Endothelial cell of umbilical vein (primary cell): ENCODE measurements at regions not wholly inside any gene's neighbourhood (a gene's known extent, or its start where the extent isn't known, plus 50 kb on each side); places are given as distances from the start of the nearest gene placed in this dataset.

ENCODE experiments used
- BruUV-seq: library from RNA; stranded (reverse); fragments of 400-500 nt; replicated peaks from 2 replicates; lab custom pipeline; 2021; lab: Mats Ljungman, UMichigan
- CTCF ChIA-PET: fragments of 300-600, 350-600 bp; sonication (Branson Sonifier 250); formaldehyde crosslinking; loops from one replicate; lab custom pipeline; 2021; ENCODE audit warnings: antibody characterized with exemption, inconsistent platforms; lab: Charles Lee
- POLR2A ChIA-PET: fragments of 300-600, 350-600 bp; sonication (Branson Sonifier 250); formaldehyde crosslinking; loops from one replicate; lab custom pipeline; 2021; ENCODE audit warnings: antibody characterized with exemption, inconsistent platforms; lab: Charles Lee
- DNase-seq: peaks from one replicate; pipeline ENCODE4 v3.0.0-alpha.2; 2011; ENCODE audit warnings: low read depth, low spot score
- FAIRE-seq: peaks from 2 replicates; lab custom pipeline; 2011; peaks lifted over from hg19 to GRCh38; lab: Jason Lieb, UNC
- H2AFZ ChIP-seq: 2 replicates; pipeline ENCODE4 v1.6.0; 2012; ENCODE audit warnings: low read depth, low read length, control low read depth, inconsistent platforms
- H3K27ac ChIP-seq: 2 replicates; pipeline ENCODE4 v1.5.1; 2011; ENCODE audit warnings: low read depth, mild to moderate bottlenecking, control low read depth, low read length, moderate library complexity; ENCODE audit not compliant: insufficient read depth
- H3K27me3 ChIP-seq, 2 experiments: 2 replicates each; pipeline versions ENCODE4 v1.6.0 to v1.6.1; 2011; ENCODE audit warnings: low read length in 2 of 2, mixed read lengths in 1 of 2; ENCODE audit not compliant: control insufficient read depth in 2 of 2, insufficient read depth in 2 of 2
- H3K36me3 ChIP-seq, 2 experiments: 2 replicates in 1 of 2; 3 replicates in 1 of 2; pipeline ENCODE4 v1.5.1; 2011; ENCODE audit warnings: low read length in 2 of 2, mild to moderate bottlenecking in 1 of 2, moderate library complexity in 1 of 2; ENCODE audit not compliant: control insufficient read depth in 2 of 2, insufficient read depth in 2 of 2; ENCODE audit errors: extremely low read depth in 1 of 2
- H3K4me1 ChIP-seq: 3 replicates; pipeline ENCODE4 v1.5.1; 2011; ENCODE audit warnings: mild to moderate bottlenecking, low read length; ENCODE audit not compliant: control insufficient read depth, insufficient read depth; ENCODE audit errors: extremely low read depth
- H3K4me2 ChIP-seq: 2 replicates; pipeline ENCODE4 v1.6.1; 2011; ENCODE audit warnings: low read length, control low read depth, mixed read lengths; ENCODE audit not compliant: insufficient read depth
- H3K4me3 ChIP-seq, 3 experiments: fragments of 200-600 bp in 1 of 3; sonication (generic), shearing (Covaris generic) in 1 of 3; replicated peaks in 1 of 3; 2 replicates each; pipeline ENCODE4 v1.5.1; 2011 to 2016; ENCODE audit warnings: control low read depth in 3 of 3, low read length in 3 of 3, mild to moderate bottlenecking in 2 of 3, inconsistent platforms in 1 of 3, low read depth in 1 of 3, moderate library complexity in 1 of 3; ENCODE audit not compliant: insufficient read depth in 1 of 3
- H3K79me2 ChIP-seq: 2 replicates; pipeline ENCODE4 v1.6.0; 2012; ENCODE audit warnings: low read length, inconsistent platforms; ENCODE audit not compliant: control insufficient read depth, insufficient read depth
- H3K9ac ChIP-seq: replicated peaks from 2 replicates; pipeline ENCODE3; 2011; ENCODE audit warnings: low read length, control low read depth; ENCODE audit not compliant: insufficient read depth; ENCODE audit errors: extremely low read depth
- H3K9me1 ChIP-seq: replicated peaks from 3 replicates; pipeline ENCODE4 v1.6.0; 2011; ENCODE audit warnings: mild to moderate bottlenecking, low read length; ENCODE audit not compliant: control insufficient read depth, insufficient read depth; ENCODE audit errors: extremely low read depth
- H3K9me3 ChIP-seq: replicated peaks from 2 replicates; pipeline ENCODE4 v1.5.1; 2012; ENCODE audit warnings: low read length, inconsistent platforms; ENCODE audit not compliant: control insufficient read depth, insufficient read depth
- H4K20me1 ChIP-seq: replicated peaks from 2 replicates; pipeline ENCODE3; 2011; ENCODE audit warnings: mild to moderate bottlenecking, low read length; ENCODE audit not compliant: control insufficient read depth, insufficient read depth; ENCODE audit errors: extremely low read depth
- CTCF ChIP-seq, 2 donors: IDR thresholded peaks; 1 replicate in 1 of 2; 2 replicates in 1 of 2; pipeline ENCODE4 v1.5.1; 2011; ENCODE audit warnings: low read length in 2 of 2, mild to moderate bottlenecking in 2 of 2, moderate library complexity in 2 of 2, control low read depth in 1 of 2, inconsistent platforms in 1 of 2, low read depth in 1 of 2; ENCODE audit not compliant: insufficient read depth in 1 of 2; ENCODE audit errors: extremely low read depth in 1 of 2
- EZH2 ChIP-seq: IDR thresholded peaks from 2 replicates; pipeline ENCODE4 v1.6.1; 2012; ENCODE audit warnings: borderline replicate concordance, low read depth, mild to moderate bottlenecking, moderate library complexity, low read length, inconsistent platforms; ENCODE audit not compliant: severe bottlenecking
- FOS ChIP-seq: IDR thresholded peaks from 2 replicates; pipeline ENCODE4 v1.6.1; 2011; ENCODE audit warnings: mild to moderate bottlenecking, low read length, moderate library complexity, borderline replicate concordance; ENCODE audit not compliant: insufficient read depth
- GATA2 ChIP-seq: IDR thresholded peaks from 2 replicates; pipeline ENCODE4 v1.7.0; 2011; ENCODE audit warnings: low read depth, mild to moderate bottlenecking, moderate library complexity, mixed read lengths, low read length; ENCODE audit not compliant: insufficient read length, insufficient read depth
- JUN ChIP-seq: IDR thresholded peaks from 2 replicates; pipeline ENCODE4 v1.6.1; 2011; ENCODE audit warnings: borderline replicate concordance, low read depth; ENCODE audit not compliant: insufficient read length, insufficient read depth
- MAX ChIP-seq: IDR thresholded peaks from 2 replicates; pipeline ENCODE4 v1.6.1; 2011; ENCODE audit not compliant: insufficient read depth, insufficient read length
- MYC ChIP-seq: IDR thresholded peaks from one replicate; pipeline ENCODE4 v1.6.1; 2011; ENCODE audit warnings: mild to moderate bottlenecking, low read depth, low read length
- POLR2A ChIP-seq: IDR thresholded peaks from 2 replicates; pipeline ENCODE4 v1.6.1; 2012; ENCODE audit warnings: low read depth, mild to moderate bottlenecking, control low read depth, low read length
- POLR2AphosphoS5 ChIP-seq: IDR thresholded peaks from 2 replicates; pipeline ENCODE4 v1.6.1; 2012; ENCODE audit warnings: low read depth, mild to moderate bottlenecking, control low read depth, low read length, moderate library complexity; ENCODE audit not compliant: insufficient read depth
- dilution Hi-C: fragments of 300-500 bp; cut with MboI; formaldehyde crosslinking; loops from one replicate; pipeline ENCODE4 v1.15.0; 2019; ENCODE audit warnings: low sequenced_read_pairs; ENCODE audit not compliant: extremely low pct_ligation_motif_present
- intact Hi-C: fragments of 100-400 bp; cut with micrococcal nuclease; formaldehyde crosslinking; loops from one replicate; pipeline ENCODE4 v1.10.0; 2022

- H4K20me1 ChIP-seq = no peaks in the 10 kb centered on the region
- H3K4me3 ChIP-seq = no peak overlapping the region
- intact Hi-C loops = no loop called here
- no TSS peak for BruUV-seq
- H3K4me2 ChIP-seq = no peak overlapping the region
- FAIRE-seq (no peak), DNase-seq (no peak)
- no peak for TF ChIP-seq GATA2
- CTCF ChIA-PET = no interaction called here
- POLR2A ChIA-PET = no interaction called here
- no peaks in the 10 kb centered on the region for H3K79me2 ChIP-seq
- H3K4me1 ChIP-seq = no peaks in the 10 kb centered on the region
- H2AFZ ChIP-seq = no peak overlapping the region
- no peaks in the 10 kb centered on the region for H3K9me3 ChIP-seq
- no peak overlapping the region for H3K27ac ChIP-seq
- dilution Hi-C loops = no loop called here
- H3K27me3 ChIP-seq = no peaks in the 10 kb centered on the region
- H3K9me1 ChIP-seq = no peaks in the 10 kb centered on the region
- no peak overlapping the region for H3K9ac ChIP-seq
- H3K36me3 ChIP-seq = no peaks in the 10 kb centered on the region
Measured at GRCh38 chr12:68461645-68462044, 129.5 kb upstream of the MDM1 start.

GRCh38 chr12:68462803-68463202 is 130.6 kb upstream of the MDM1 start:
- Histone ChIP-seq H3K9me1 (no peaks in the 10 kb centered on the region), H2AFZ (no peak overlapping the region), H3K9me3 (no peaks in the 10 kb centered on the region), H3K4me2 (no peak overlapping the region), H3K36me3 (no peaks in the 10 kb centered on the region), H4K20me1 (no peaks in the 10 kb centered on the region), H3K79me2 (no peaks in the 10 kb centered on the region), H3K27me3 (no peaks in the 10 kb centered on the region), H3K9ac (no peak overlapping the region), H3K4me3 (no peak overlapping the region), H3K27ac (no peak overlapping the region), H3K4me1 (no peaks in the 10 kb centered on the region)
- CTCF ChIA-PET = no interaction called here
- POLR2A ChIA-PET = interaction anchor here (0.7 kb wide), 1 partner anchor 69 kb away, joined by 5 read pairs; no protein-coding TSS in a partner anchor
- no TSS peak for BruUV-seq
- DNase-seq = no peak
- dilution Hi-C loops (no loop called here), intact Hi-C loops (no loop called here)
- no peak for FAIRE-seq
- TF ChIP-seq FOS = no peak
- TF ChIP-seq MYC = no peak
- no peak for TF ChIP-seq POLR2AphosphoS5
- TF ChIP-seq JUN = no peak
- no peak for TF ChIP-seq EZH2
- TF ChIP-seq GATA2 = no peak
- TF ChIP-seq CTCF (IDR thresholded peaks at IDR 0.05; ENCODE audit: extremely low read depth in 1 of 2, insufficient read depth in 1 of 2, low read depth in 1 of 2, low read length in 2 of 2) = no peak
- TF ChIP-seq POLR2A = no peak
- no peak for TF ChIP-seq MAX
